ENCODE measurements at regions not wholly inside any gene's neighbourhood (a gene's known extent, or its start where the extent isn't known, plus 50 kb on each side); places are given as distances from the start of the nearest gene placed in this dataset.
A peak's percentile ranks its signal among the peaks of the same experiment; 100 is the strongest.
"Not testable (repeated sequence)": the region's sequence is repeated elsewhere in the genome, so short reads cannot be mapped to it uniquely, and the experiment has no call there.

DNA sequence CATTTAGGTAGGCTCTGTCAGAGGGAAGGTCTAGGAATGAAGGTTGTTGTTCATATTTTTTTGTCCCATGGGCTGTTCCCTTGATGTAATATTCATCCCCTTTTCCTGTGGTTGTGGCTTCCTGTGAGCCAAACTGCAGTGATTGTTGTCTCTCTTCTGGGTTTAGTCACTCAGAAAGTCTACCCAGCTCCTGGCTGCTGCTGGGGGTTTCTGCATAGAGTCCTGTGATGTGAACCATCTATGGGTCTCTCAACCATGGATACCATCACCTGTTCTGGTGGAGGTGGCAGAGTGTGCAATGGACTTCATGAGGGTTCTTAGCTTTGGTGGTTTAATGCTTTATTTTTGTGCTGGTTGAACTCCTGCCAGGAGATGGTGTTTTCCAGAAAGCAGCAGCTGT lies 122.8 kb downstream of the ZC4H2 start:
- DNase-seq: no peak

DNA sequence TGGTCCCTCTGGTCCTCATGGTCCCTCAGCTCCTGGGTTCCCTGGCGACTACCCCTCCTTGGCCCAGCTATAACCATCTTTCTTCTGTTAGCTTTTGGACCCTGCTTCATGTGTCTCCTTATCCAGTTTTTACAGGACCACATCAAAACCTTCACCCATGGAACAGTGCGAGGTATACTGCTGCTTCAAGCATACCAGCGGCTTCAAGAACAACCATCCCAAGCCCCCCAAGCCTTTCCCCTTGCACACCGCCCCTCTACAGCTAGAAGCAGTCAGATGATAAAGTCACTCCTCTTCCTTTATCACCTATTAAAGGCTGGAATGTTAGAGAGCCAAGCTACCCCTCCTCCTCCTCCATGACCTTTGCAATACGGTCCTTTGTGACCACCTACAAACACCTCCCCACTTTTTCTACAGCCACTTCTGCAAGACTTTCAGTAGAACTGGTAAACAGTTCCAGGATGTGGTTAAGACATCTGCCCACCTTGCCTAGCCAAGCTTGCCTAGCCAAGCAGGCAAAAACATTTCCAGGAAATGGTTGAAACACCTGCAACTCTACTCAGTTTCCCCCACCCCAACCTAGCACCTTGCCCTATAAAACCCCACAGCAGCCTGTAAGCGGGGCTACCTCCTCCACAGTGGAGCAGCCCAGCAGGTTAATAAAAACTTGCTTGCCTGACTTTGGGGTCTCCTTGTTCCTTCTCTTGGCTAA lies 125.7 kb downstream of the ZC4H2 start:
- DNase-seq: peak; percentile 25

DNA sequence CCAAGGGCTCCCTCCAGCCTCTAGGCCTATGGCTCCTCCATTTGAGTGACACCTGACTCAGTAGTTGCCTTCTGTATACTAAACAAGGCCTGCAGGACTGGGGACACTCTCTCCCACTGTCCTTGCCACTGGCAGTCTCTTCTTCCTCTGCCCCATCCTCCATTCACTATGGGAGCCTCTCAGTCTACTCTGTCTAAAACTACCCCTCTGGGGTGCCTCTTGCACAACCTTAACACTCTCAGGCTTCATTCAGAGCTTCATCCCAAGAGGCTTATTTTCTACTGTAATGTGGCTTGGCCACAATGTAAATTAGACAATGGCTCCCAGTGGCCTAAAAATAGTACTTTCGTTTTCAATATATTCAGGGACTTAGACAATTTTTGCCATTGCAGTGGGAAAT lies 133.0 kb downstream of the ZC4H2 start:
- DNase-seq: no peak

DNA sequence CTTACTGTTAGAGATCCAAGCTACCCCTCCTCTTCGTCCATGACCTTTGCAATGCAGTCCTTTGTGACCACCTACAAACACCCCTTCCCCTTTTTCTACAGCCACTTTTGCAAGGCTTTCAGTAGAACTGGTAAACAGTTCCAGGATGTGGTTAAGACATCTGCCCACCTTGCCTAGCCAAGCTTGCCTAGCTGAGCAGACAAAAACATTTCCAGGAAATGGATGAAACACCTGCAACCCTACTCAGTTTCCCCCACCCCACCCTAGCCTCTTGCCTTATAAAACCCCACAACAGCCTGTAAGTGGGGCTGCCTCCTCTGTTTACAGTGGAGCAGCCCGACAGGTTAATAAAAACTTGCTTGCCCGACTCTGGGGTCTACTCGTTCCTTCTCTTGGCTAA lies 133.8 kb downstream of the ZC4H2 start:
- peak; percentile 41 for DNase-seq

DNA sequence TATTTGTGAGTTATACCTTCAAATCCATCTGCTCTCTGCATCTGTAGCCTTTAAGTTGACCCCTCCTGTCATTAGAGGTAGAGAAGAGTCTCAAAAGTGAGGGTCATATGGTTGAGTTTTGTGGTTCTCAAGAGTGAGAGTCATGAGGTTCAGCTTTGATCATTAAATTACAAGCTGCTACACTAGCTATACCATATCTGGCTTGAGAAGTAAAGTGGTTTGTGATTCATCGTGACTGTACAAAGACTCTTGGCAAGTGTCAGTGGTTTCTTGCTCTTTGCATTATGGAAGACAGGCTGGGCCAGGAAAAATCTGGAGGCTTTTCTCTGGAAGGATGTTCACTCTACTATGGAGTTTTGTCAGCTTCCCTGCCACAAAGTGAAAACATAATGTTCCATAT lies 170.6 kb downstream of the ZC4H2 start:
- DNase-seq: no peak

DNA sequence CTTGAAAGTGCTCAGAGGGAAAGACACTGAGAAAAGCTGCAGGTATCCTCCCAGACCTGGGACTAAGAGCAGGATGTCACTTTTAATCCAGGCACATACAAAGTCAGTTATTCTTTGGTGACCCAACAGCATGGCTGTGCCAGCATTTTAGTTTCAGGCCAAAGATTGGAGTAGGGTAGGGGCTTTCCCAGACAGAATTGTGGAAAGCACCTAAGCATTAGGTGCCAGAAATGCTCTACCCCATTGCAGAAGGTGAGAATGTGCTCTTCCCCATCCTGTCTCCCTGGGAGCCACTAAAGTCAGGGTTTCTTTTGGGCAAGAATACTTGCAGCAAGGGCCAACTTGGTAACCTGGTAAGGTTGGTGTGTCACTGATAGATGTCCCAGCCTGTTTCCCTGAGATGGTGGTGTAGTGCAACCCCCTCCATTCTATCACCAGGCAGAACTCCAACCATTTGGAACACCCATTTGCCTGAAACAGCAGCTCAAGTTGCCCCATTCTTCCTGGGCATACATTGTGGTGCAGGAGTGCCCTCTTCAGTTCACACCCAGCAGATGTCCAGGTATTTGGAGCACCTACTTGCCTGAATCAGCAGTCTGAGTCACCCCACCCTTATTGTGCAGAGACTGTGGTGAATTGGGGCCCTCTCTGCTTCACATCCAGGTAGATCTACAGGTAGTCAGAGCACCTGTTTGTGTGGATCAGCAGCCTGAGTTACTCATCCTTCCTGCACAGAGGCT lies 183.5 kb downstream of the ZC4H2 start:
- DNase-seq: no peak

DNA sequence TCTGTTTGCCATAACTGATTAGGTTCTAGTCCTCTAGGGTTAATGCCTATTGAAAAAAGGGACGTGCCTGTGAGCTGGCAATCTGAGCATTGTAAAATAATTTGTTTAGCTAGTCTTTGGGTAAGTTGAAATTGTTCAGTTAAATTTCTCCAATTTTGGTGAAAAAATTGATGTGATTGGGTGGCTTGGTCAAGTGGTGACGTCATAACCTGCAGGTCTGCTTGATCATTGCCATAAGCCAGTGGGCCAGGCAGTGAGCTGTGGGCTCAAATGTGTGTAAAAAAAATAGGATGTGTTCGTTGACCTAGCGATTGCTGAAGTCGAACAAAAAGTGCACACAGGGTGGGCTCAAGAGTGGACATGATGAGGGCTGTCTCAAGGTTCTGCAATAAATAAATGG lies 193.3 kb downstream of the ZC4H2 start:
- DNase-seq: no peak

DNA sequence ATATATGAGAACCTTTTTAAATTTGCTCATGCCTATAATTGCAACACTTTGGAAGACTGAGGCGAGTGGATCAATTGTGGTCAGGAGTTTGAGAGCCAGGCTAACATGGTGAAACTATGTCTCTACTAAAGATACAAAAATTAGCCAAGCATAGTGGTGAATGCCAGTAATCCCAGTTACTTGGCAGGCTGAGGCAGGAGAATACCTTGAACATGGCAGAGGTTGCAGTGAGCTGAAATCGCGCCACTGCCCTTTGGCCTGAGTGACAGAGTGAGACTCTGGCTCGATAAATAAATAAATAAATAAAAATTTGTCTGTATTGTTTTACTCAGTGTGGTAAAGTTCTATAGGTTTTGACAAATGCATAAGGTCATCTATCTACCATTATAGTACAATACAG lies 218.2 kb downstream of the ZC4H2 start:
- DNase-seq: no peak

DNA sequence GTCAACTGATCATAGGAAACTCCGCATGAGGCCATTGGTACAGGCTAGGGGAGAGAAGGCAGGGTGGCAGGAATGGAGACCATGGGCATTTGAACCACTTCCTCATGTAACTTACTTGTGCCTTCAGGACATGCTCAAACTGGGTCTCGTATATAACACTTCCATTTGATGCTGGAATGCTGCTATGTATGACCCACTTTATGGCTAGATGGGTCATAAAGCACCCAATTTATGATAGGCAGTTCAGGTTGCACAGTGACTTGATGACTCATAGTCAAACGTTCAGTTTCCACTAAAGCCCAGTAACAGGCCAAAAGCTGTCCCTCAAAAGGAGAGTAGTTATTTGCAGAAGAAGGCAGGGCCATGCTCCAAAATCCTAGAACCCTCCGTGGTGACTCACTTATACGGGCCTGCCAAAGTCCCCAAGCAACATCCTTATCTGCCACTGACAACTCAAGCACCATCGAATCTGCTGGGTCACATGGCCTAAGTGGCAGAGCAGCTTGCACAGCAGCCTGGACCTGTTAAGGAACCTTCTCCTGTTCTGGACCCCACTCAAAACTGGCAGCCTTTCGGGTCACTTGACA lies 236.4 kb downstream of the ZC4H2 start:
- DNase-seq: no peak

DNA sequence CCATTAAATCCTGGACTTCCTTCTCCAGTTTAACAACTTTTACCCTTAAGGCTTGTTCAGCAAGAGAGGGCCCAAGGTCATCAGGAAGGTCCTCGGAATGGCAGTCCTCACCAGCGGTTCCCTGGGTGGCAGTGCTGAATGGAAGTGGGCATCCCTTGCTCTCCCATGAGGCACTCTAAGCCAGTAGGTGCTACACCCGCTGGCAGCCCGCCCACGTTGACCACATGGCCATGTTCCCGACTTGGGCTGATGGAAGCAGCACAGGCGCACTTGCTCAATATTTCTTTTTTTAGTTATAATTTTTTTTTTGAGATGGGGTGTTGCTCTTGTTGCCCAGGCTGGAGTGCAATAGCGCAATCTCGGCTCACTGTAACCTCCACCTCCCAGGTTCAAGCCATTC lies 277.9 kb downstream of the ZC4H2 start:
- DNase-seq: no peak

DNA sequence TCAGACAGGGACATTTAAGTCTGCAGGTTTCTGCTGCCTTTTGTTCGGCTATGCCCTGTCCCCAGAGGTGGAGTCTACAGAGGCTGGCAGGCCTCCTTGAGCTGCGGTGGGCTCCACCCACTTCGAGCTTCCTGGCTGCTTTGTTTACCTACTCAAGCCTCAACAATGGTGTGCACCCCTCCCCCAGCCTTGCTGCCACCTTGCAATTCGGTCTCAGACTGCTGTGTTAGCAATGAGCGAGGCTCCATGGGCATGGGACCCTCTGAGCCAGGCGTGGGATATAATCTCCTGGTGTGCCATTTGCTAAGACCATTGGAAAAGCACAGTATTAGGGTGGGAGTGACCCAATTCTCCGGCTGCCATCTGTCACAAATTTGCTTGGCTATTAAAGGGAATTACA lies 280.9 kb downstream of the ZC4H2 start:
- DNase-seq: not testable (repeated sequence)

DNA sequence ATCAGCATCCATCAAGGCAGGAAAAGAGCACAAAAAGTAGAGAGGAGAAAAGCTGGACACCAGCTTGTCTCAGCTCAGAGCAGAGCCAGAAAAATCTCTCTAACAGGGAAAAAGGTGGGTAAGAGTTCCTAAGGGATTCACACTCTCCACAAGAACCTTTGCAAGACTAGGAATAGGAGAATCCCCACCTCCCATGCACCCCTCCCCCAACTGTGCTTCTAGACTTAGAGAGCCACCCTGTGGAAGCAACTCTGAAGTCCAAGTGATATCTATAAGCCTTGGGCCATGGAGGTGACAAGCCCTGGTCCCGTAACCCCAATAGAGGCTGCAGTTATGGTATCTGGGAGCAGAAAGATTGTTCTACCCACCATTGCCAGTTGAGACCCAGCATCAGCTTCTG lies 267.6 kb upstream of the MTMR8 start:
- DNase-seq: no peak

DNA sequence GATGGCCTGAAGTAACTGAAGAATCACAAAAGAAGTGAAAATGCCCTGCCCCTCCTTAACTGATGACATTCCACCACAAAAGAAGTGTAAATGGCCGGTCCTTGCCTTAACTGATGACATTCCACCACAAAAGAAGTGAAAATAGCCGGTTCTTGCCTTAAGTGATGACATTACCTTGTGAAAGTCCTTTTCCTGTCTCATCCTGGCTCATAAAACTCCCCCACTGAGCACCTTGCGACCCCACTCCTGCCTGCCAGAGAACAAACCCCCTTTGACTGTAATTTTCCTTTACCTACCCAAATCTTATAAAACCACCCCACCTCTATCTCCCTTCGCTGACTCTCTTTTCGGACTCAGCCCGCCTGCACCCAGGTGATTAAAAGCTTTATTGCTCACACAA lies 262.0 kb upstream of the MTMR8 start:
- not testable (repeated sequence) for DNase-seq

DNA sequence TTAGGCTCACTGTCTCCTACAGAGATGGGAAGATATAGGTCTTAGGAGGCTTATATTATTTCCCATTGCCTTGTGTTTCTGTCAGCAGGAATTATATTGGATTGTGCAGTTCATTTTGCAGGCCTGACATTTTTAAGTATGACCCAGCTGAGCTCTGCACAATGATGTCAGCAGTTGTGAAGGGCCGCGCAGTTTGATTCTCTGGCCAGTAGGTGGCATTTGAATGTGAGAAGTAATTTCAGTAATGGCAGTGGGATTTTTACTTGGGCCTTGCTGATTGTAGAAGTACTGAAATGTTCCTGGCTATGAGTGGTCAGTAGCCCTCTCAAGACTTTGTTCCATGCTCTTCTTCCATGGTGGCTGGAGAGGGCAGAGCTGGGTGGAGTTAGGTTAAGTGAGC lies 247.2 kb upstream of the MTMR8 start:
- DNase-seq: no peak

Data from CD4-positive, alpha-beta T cell treated with Interleukin-15 for 1 hour (primary cell).